RCC 7860 (cell line): ENCODE measurements at regions not wholly inside any gene's neighbourhood (a gene's known extent, or its start where the extent isn't known, plus 50 kb on each side); places are given as distances from the start of the nearest gene placed in this dataset.

ENCODE experiments used
- DNase-seq: peaks from one replicate; pipeline ENCODE4 v3.0.0-alpha.2; 2015; ENCODE audit warnings: low spot score
- FAIRE-seq: peaks from 2 replicates; lab custom pipeline; 2012; peaks lifted over from hg19 to GRCh38; lab: Jason Lieb, UNC

DNA sequence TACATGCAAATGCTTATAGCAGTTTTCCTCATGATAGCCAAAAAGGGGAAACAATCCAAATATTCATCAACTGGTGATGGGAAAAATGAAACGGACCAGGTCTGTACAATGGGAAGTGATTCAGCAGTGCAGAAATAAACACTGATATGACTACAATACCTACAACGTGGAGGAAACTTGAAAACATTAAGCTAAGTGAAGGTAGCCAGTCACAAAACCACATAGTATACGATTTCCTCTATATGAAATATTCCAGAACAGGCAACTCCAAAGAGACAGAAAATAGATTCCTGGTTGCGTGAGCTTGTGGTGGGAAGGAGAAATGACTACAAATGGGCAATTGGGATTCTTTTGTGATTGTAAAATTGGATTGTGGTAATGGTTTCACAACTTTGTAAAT, 263.1 kb upstream of the PITRM1 start:
- DNase-seq (peak; percentile 60), FAIRE-seq (peak; percentile 81)

- FAIRE-seq = no peak
- no peak for DNase-seq
Observed at GRCh38 chr10:3433988-3434387, 261.4 kb upstream of the PITRM1 start.

DNA sequence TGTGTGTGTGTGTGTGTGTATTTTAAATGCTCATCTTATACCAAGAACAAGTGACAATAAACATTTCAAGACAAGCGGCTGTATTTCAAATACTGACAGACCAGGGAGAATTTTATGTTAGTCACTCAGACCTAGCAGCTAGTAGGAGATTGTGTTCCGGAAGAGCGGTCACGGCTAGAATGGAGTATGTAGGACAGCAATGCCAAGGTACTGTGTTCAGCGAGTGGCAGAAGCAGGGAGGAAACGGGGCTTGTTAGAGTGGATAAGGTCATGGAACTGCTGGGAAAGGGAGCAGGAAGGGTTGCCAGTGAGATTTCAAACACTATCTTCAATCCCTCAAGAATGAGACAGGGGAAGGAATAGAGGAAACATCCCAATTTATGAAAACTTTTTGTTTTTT, 260.5 kb upstream of the PITRM1 start:
- peak; percentile 88 for DNase-seq
- peak; percentile 96 for FAIRE-seq

- FAIRE-seq (no peak), DNase-seq (no peak)
Observed at GRCh38 chr10:3432081-3432825, 259.7 kb upstream of the PITRM1 start.

DNA sequence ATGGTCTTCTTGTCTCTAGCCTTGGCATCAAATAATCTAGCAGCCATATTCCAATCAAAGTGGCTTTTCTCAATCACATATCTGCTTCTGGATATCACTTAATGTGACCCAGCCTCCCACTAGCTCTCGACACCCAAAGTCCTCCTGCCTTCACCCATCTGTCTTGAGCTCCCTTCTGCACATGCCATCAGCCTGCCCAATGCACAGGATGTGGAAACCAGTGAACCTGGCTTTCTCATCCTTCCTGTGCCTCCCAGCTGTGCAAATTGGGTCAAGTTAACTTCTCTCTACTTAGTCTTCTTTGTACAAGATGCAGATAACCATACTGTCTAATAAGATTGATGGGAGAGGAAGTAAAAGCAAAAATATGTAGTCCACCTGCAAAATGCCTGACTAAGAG, 257.9 kb upstream of the PITRM1 start:
- FAIRE-seq = no peak
- no peak for DNase-seq

DNA sequence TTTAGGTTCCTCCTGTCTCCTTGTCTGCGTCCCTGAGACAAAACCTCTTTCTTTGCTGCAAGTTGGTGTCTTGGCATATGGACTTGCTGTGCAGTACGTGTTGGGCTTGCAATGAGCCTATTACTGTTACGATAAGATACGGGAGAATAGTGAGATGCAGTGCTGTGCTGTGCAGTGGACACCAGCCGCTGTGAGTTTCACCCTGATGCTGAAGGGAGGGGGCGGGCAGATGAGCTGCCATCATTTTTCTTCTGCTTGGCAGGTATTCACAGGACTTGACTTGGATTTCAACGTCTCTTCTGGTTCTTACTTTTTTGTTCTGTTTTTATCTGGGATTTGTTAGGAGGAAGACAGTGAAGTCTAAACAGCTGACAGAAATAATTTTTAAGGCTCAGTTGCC, 257.1 kb upstream of the PITRM1 start:
- FAIRE-seq (no peak), DNase-seq (no peak)

DNA sequence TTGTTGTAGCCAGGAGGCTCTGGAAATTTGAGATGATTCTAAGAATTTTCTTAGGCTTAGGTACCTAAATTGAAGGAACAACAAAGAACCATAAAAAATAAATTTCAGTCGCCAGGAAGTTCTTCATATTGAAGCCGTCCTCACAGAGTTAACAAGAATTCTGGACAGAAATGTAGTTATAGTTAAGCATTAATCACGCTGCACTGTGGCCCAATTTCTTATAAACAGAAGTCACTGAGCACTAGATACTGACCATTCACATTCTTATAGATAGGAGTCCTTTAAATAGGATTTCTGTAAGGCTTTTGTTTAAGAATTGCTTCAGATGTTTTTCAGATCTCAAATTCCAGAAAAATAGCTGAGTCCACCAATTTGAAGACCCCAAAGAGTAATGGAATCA, 256.2 kb upstream of the PITRM1 start:
- DNase-seq (no peak), FAIRE-seq (no peak)

GRCh38 chr10:3427950-3428354, 255.4 kb upstream of the PITRM1 start:
- DNase-seq (no peak), FAIRE-seq (no peak)

DNA sequence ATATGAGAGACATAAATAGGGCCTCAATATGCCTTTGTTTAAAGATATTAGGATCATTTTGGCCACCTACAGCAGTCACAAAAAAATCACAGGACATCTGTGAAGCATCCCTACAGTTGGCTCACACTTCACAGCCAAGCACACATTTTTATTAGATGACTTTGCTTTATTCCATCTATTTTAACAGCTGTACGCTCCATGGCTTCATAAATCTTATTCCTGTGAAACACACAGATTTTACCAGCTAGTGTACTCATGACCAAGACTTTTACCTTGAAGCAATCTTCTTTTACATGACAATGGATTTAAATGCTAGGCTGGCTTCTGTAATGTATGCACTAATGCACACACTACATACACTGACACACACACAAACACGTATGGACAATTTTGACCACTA, 254.8 kb upstream of the PITRM1 start:
- FAIRE-seq = no peak
- DNase-seq = no peak

- peak; percentile 95 for FAIRE-seq
Observed at GRCh38 chr10:3426190-3426845, 253.7 kb upstream of the PITRM1 start.

GRCh38 chr10:3425716-3426115, 253.1 kb upstream of the PITRM1 start:
- DNase-seq (no peak), FAIRE-seq (no peak)

More at GRCh38 chr10:3426190-3426845, 253.7 kb upstream of the PITRM1 start:
- peak; percentile 72 for DNase-seq

DNA sequence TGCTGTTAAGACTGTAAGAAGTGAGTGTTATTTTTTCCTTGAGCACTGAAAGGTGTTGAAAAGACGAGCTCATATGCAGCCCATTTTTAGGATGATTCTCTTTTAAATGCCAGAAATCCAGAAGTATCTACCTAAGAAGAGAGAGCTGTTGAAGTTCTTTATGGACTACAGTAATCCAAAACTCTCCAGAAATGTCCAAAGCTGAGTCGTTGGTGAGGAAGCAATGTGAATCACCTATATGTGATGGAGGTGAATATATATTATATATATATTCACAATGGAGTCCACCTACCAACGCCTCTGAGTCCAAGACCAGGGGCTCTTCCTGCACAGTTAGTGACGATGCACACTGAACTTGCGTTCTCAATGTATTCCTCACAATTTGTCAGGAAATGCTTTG, 252.7 kb upstream of the PITRM1 start:
- DNase-seq (no peak), FAIRE-seq (no peak)

DNA sequence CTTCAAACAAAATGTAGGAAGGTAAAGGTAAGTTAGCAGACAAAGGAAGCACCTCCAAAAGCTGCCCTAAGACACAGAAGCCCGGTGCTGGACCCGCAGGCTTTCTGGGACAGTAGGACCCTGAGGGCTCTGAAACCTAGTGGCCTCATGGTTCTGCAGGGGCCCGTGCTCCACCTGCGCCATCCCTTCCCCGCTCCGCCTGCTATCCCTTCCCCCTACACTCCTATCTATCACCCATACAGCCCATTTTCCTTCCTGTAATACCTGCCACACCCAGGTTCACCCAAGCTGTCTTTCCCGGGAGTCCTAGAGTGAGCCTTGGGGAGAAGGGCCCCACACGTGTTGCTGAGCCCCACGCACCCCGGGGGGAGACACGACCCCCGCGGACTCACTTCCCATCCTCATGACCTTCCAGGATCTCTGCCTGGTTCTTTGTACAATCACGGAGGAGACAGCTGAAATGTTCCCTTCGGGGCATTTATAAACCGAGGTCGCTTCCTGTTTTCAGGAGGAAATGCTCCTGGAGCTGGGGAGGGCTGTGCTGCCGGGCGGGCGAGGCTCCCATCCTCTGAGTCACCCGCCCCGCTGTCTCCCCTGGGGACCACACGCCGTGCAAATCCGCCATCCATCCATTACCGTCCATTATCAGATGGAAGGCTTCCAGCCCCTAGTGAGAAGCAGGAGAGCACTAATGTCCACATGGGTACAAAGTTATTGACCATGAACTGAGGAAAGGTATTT, 251.7 kb upstream of the PITRM1 start:
- FAIRE-seq = peak; percentile 93
- peak; percentile 82 for DNase-seq

- FAIRE-seq (no peak), DNase-seq (no peak)
Observed at GRCh38 chr10:3423384-3423783, 250.8 kb upstream of the PITRM1 start.

GRCh38 chr10:3422282-3422681, 249.7 kb upstream of the PITRM1 start:
- no peak for FAIRE-seq
- DNase-seq = no peak

- no peak for DNase-seq
- no peak for FAIRE-seq
Observed at GRCh38 chr10:3421537-3422257, 249.1 kb upstream of the PITRM1 start.

GRCh38 chr10:3420527-3421469, 248.2 kb upstream of the PITRM1 start:
- DNase-seq (no peak), FAIRE-seq (no peak)

- FAIRE-seq = no peak
Observed at GRCh38 chr10:3419719-3420495, 247.3 kb upstream of the PITRM1 start.

DNA sequence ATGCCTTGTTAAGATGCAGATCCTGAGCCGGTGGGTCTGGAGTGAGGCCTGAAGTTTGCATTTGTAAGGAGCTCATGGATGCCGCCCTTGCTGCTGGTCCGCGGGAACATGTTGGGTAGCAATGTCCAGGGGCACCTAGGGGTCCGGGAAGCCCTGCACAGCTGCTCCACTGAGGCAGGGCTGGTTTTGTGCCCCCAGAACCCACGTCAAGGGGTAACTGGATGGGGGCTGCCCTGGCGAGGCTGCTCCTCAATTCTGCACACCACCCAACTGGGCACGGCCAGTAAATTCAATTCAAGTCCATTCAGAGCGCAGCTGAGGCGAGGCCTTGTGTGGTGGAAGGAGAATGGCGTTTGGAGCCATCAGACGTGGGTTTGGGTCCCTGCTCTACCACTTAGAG, 246.3 kb upstream of the PITRM1 start:
- DNase-seq = no peak
- FAIRE-seq = no peak

More at GRCh38 chr10:3419719-3420495, 247.3 kb upstream of the PITRM1 start:
- no peak for DNase-seq
